ENCODE measurements at regions not wholly inside any gene's neighbourhood (a gene's known extent, or its start where the extent isn't known, plus 50 kb on each side); places are given as distances from the start of the nearest gene placed in this dataset.

DNA sequence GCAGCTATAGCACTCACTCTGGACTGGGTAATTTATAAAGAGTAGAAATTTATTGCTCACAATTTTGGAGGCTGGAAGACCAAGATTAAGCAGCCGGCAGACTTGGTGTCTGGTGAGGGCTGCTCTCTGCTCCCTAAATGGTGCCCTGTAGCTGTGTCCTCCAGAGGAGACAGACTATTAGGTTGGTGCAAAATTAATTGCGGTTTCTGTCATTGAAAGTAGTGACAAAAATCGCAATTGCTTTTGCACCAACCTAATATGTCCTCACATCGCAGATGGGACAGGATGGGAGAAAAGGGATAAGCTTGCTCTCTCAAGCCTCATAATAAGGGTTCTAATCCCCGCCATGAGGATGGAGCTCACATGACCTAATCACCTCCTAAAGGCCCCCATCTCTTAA is 258.1 kb upstream of the VCX3A start:
- TF ChIP-seq, protein P1, sequence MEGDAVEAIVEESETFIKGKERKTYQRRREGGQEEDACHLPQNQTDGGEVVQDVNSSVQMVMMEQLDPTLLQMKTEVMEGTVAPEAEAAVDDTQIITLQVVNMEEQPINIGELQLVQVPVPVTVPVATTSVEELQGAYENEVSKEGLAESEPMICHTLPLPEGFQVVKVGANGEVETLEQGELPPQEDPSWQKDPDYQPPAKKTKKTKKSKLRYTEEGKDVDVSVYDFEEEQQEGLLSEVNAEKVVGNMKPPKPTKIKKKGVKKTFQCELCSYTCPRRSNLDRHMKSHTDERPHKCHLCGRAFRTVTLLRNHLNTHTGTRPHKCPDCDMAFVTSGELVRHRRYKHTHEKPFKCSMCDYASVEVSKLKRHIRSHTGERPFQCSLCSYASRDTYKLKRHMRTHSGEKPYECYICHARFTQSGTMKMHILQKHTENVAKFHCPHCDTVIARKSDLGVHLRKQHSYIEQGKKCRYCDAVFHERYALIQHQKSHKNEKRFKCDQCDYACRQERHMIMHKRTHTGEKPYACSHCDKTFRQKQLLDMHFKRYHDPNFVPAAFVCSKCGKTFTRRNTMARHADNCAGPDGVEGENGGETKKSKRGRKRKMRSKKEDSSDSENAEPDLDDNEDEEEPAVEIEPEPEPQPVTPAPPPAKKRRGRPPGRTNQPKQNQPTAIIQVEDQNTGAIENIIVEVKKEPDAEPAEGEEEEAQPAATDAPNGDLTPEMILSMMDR (conservative IDR thresholded peaks at IDR 0.05; ENCODE audit: low read depth, low read length), result no peak
- TF ChIP-seq EZH2 (IDR thresholded peaks at IDR 0.05; ENCODE audit: borderline replicate concordance, low read depth, low read length, poor library complexity, severe bottlenecking), result no peak
